Nephron progenitor cell (in vitro differentiated cells): ENCODE measurements at regions not wholly inside any gene's neighbourhood (a gene's known extent, or its start where the extent isn't known, plus 50 kb on each side); places are given as distances from the start of the nearest gene placed in this dataset.

Experiments
- DNase-seq: peaks from one replicate; pipeline ENCODE4 v3.0.0; 2021
- H3K27ac Mint-ChIP-seq: 2 replicates; pipeline ENCODE4 v1.8.0; 2021; ENCODE audit warnings: mild to moderate bottlenecking, moderate library complexity, mixed read lengths
- H3K27me3 Mint-ChIP-seq: 2 replicates; pipeline ENCODE4 v1.8.0; 2021; ENCODE audit warnings: mild to moderate bottlenecking, low read depth, mixed read lengths; ENCODE audit not compliant: poor library complexity
- H3K36me3 Mint-ChIP-seq: 2 replicates; pipeline ENCODE4 v1.8.0; 2021; ENCODE audit warnings: low read depth, mixed read lengths
- H3K4me1 Mint-ChIP-seq: 2 replicates; pipeline ENCODE4 v1.8.0; 2021; ENCODE audit warnings: mixed read lengths
- H3K4me3 Mint-ChIP-seq: 2 replicates; pipeline ENCODE4 v1.8.0; 2021; ENCODE audit warnings: mild to moderate bottlenecking, moderate library complexity, mixed read lengths
- H3K9me3 Mint-ChIP-seq: 2 replicates; pipeline ENCODE4 v1.8.0; 2021; ENCODE audit warnings: mild to moderate bottlenecking, moderate library complexity, mixed read lengths
- CTCF ChIP-seq: fragments of 200-600 bp; sonication (generic); IDR thresholded peaks from 2 replicates; pipeline ENCODE4 v1.5.0; 2021; ENCODE audit warnings: antibody characterized with exemption

GRCh38 chr12:82209533-82209932, 148.7 kb downstream of the CCDC59 start:
- Mint-ChIP-seq H3K27me3 (peaks cover 8% of the 10 kb centered on the region), H3K27ac (no peak overlapping the region), H3K9me3 (peaks cover 39% of the 10 kb centered on the region), H3K4me1 (no peaks in the 10 kb centered on the region), H3K4me3 (no peak overlapping the region), H3K36me3 (no peaks in the 10 kb centered on the region)
- TF ChIP-seq CTCF = no peak
- no peak for DNase-seq

- DNase-seq = no peak
- Mint-ChIP-seq H3K4me1 (no peaks in the 10 kb centered on the region), H3K36me3 (no peaks in the 10 kb centered on the region), H3K4me3 (no peak overlapping the region), H3K9me3 (peaks cover 36% of the 10 kb centered on the region), H3K27ac (no peak overlapping the region), H3K27me3 (peaks cover 8% of the 10 kb centered on the region)
- no peak for TF ChIP-seq CTCF
These were observed 150.6 kb downstream of the CCDC59 start for GRCh38 chr12:82207556-82207955.

- H3K36me3 Mint-ChIP-seq = no peaks in the 10 kb centered on the region
- peaks cover 12% of the 10 kb centered on the region for H3K9me3 Mint-ChIP-seq
- no peak overlapping the region for H3K27ac Mint-ChIP-seq
- no peak for TF ChIP-seq CTCF
- no peaks in the 10 kb centered on the region for H3K4me1 Mint-ChIP-seq
- no peak for DNase-seq
- peaks cover 5% of the 10 kb centered on the region for H3K27me3 Mint-ChIP-seq
- H3K4me3 Mint-ChIP-seq = no peak overlapping the region
These were observed 155.1 kb downstream of the CCDC59 start for GRCh38 chr12:82203086-82203485.

- Mint-ChIP-seq H3K4me1 (no peaks in the 10 kb centered on the region), H3K27ac (no peak overlapping the region), H3K4me3 (no peak overlapping the region), H3K9me3 (no peaks in the 10 kb centered on the region), H3K36me3 (no peaks in the 10 kb centered on the region), H3K27me3 (peaks cover 6% of the 10 kb centered on the region)
- DNase-seq = no peak
- TF ChIP-seq CTCF = no peak
These were observed 170.6 kb downstream of the CCDC59 start for GRCh38 chr12:82187595-82187994.

- H3K4me1 Mint-ChIP-seq = no peaks in the 10 kb centered on the region
- peaks cover 6% of the 10 kb centered on the region for H3K27me3 Mint-ChIP-seq
- no peak overlapping the region for H3K27ac Mint-ChIP-seq
- no peak overlapping the region for H3K4me3 Mint-ChIP-seq
- no peak for TF ChIP-seq CTCF
- no peaks in the 10 kb centered on the region for H3K9me3 Mint-ChIP-seq
- H3K36me3 Mint-ChIP-seq = no peaks in the 10 kb centered on the region
- no peak for DNase-seq
These were observed 171.2 kb downstream of the CCDC59 start for GRCh38 chr12:82187011-82187410.

- Mint-ChIP-seq H3K4me1 (no peaks in the 10 kb centered on the region), H3K9me3 (no peaks in the 10 kb centered on the region), H3K4me3 (no peak overlapping the region), H3K27me3 (peaks cover 6% of the 10 kb centered on the region), H3K36me3 (no peaks in the 10 kb centered on the region), H3K27ac (no peak overlapping the region)
- TF ChIP-seq CTCF = no peak
- no peak for DNase-seq
These were observed 171.9 kb downstream of the CCDC59 start for GRCh38 chr12:82186282-82186681.
